CD4-positive, alpha-beta T cell (primary cell): ENCODE measurements at regions not wholly inside any gene's neighbourhood (a gene's known extent, or its start where the extent isn't known, plus 50 kb on each side); places are given as distances from the start of the nearest gene placed in this dataset.

Experiments
- ATAC-seq: fragments of 200-7000 bp; cut with Tn5 transposase; one replicate; pipeline ENCODE4 v1.10.0; 2022; ENCODE audit warnings: mild to moderate bottlenecking; ENCODE audit not compliant: poor library complexity
- CTCF ChIA-PET: fragments of 350-600 bp; sonication (Branson Sonifier 250); formaldehyde crosslinking; loops from one replicate; lab custom pipeline; 2021; ENCODE audit warnings: antibody characterized with exemption, inconsistent platforms; lab: Charles Lee
- POLR2A ChIA-PET: fragments of 350-600 bp; sonication (Branson Sonifier 250); formaldehyde crosslinking; loops from one replicate; lab custom pipeline; 2021; ENCODE audit warnings: antibody characterized with exemption, inconsistent platforms; lab: Charles Lee
- DNase-seq, 14 experiments: peaks; one replicate each; pipeline ENCODE4 v3.0.0-alpha.2; 2013 to 2020; ENCODE audit warnings: mixed read lengths in 2 of 14
- H3K27ac ChIP-seq, 2 donors: one replicate each; pipeline versions ENCODE4 v1.5.1 to v1.7.0; 2013; ENCODE audit warnings: low read length in 2 of 2, low read depth in 1 of 2, mild to moderate bottlenecking in 1 of 2
- H3K27me3 ChIP-seq, 2 experiments: 1 replicate in 1 of 2; 2 replicates in 1 of 2; pipeline versions ENCODE4 v1.6.1 to v1.7.0; 2013; ENCODE audit warnings: low read length in 2 of 2, control low read depth in 1 of 2, mild to moderate bottlenecking in 1 of 2, moderate library complexity in 1 of 2; ENCODE audit not compliant: insufficient read depth in 2 of 2, control insufficient read depth in 1 of 2
- H3K36me3 ChIP-seq: one replicate; pipeline ENCODE4 v1.6.1; 2013; ENCODE audit warnings: low read length, control low read depth; ENCODE audit not compliant: insufficient read depth
- H3K4me1 ChIP-seq: one replicate; pipeline ENCODE4 v1.6.1; 2013; ENCODE audit warnings: low read length, control low read depth; ENCODE audit not compliant: insufficient read depth
- H3K4me3 ChIP-seq: one replicate; pipeline ENCODE4 v1.5.1; 2013; ENCODE audit warnings: mild to moderate bottlenecking, low read length, moderate library complexity
- H3K9me3 ChIP-seq, 2 experiments: 1 replicate in 1 of 2; 2 replicates in 1 of 2; pipeline versions ENCODE4 v1.6.1 to v1.7.0; 2013; ENCODE audit warnings: low read length in 2 of 2, mild to moderate bottlenecking in 2 of 2, control low read depth in 1 of 2, moderate library complexity in 1 of 2; ENCODE audit not compliant: control insufficient read depth in 1 of 2, insufficient read depth in 1 of 2
- H3K27ac Mint-ChIP-seq: one replicate; pipeline ENCODE4 v1.8.0; 2020; ENCODE audit warnings: mixed read lengths
- H3K27me3 Mint-ChIP-seq: one replicate; pipeline ENCODE4 v1.8.0; 2021; ENCODE audit warnings: mixed read lengths
- H3K36me3 Mint-ChIP-seq: one replicate; pipeline ENCODE4 v1.8.0; 2021; ENCODE audit warnings: low read depth, mixed read lengths
- H3K4me1 Mint-ChIP-seq: one replicate; pipeline ENCODE4 v1.8.0; 2021; ENCODE audit warnings: low read depth, mixed read lengths
- H3K4me3 Mint-ChIP-seq: one replicate; pipeline ENCODE4 v1.8.0; 2020; ENCODE audit warnings: mild to moderate bottlenecking, mixed read lengths
- H3K9me3 Mint-ChIP-seq: one replicate; pipeline ENCODE4 v1.8.0; 2020; ENCODE audit warnings: mixed read lengths
- CTCF ChIP-seq: fragments of 200-600 bp; IDR thresholded peaks from one replicate; pipeline ENCODE4 v1.8.0; 2022; ENCODE audit warnings: antibody characterized with exemption, mild to moderate bottlenecking
- intact Hi-C, 2 experiments: fragments of 100-400 bp; cut with DNase I in 1 of 2; cut with micrococcal nuclease in 1 of 2; formaldehyde crosslinking; loops; one replicate each; pipeline versions ENCODE4 v1.15.1 to v1.9.0; 2023 to 2025; cut with DNase I, micrococcal nuclease

GRCh38 chr3:147197739-147198138 is 208.6 kb downstream of the ZIC4 start:
- no peak overlapping the region for H3K4me3 ChIP-seq
- no peak overlapping the region for H3K27ac ChIP-seq
- POLR2A ChIA-PET = no interaction called here
- peaks cover 0 to 5% of the 10 kb centered on the region in 2 experiments for H3K9me3 ChIP-seq
- Mint-ChIP-seq H3K27ac (no peak overlapping the region), H3K9me3 (peaks cover 1% of the 10 kb centered on the region), H3K27me3 (no peaks in the 10 kb centered on the region), H3K4me3 (no peak overlapping the region), H3K36me3 (no peaks in the 10 kb centered on the region), H3K4me1 (no peaks in the 10 kb centered on the region)
- no peak for ATAC-seq
- H3K27me3 ChIP-seq = no peaks in the 10 kb centered on the region
- no peak for DNase-seq
- H3K4me1 ChIP-seq = no peaks in the 10 kb centered on the region
- H3K36me3 ChIP-seq = no peaks in the 10 kb centered on the region
- no peak for TF ChIP-seq CTCF
- intact Hi-C loops = no loop called here
- CTCF ChIA-PET = no interaction called here

- ATAC-seq = no peak
- no peaks in the 10 kb centered on the region for H3K27me3 Mint-ChIP-seq
- no peaks in the 10 kb centered on the region for H3K27me3 ChIP-seq
- H3K27ac ChIP-seq = no peak overlapping the region
- ChIA-PET CTCF (no interaction called here), POLR2A (no interaction called here)
- no peak for DNase-seq
- H3K4me1 ChIP-seq = no peaks in the 10 kb centered on the region
- H3K4me3 ChIP-seq = no peak overlapping the region
- no peaks in the 10 kb centered on the region for H3K36me3 Mint-ChIP-seq
- H3K4me3 Mint-ChIP-seq = no peak overlapping the region
- TF ChIP-seq CTCF = no peak
- no peaks in the 10 kb centered on the region for H3K36me3 ChIP-seq
- H3K27ac Mint-ChIP-seq = no peak overlapping the region
- no peaks in the 10 kb centered on the region for H3K4me1 Mint-ChIP-seq
- intact Hi-C loops = no loop called here
- H3K9me3 Mint-ChIP-seq = peaks cover 1% of the 10 kb centered on the region
- peaks cover 0 to 2% of the 10 kb centered on the region in 2 experiments for H3K9me3 ChIP-seq
These were observed 210.5 kb downstream of the ZIC4 start for GRCh38 chr3:147195887-147196286.

- POLR2A ChIA-PET = no interaction called here
- Mint-ChIP-seq H3K27ac (no peak overlapping the region), H3K4me1 (no peaks in the 10 kb centered on the region), H3K9me3 (peaks cover 3% of the 10 kb centered on the region), H3K4me3 (no peak overlapping the region), H3K27me3 (no peaks in the 10 kb centered on the region), H3K36me3 (no peaks in the 10 kb centered on the region)
- Histone ChIP-seq H3K4me1 (no peaks in the 10 kb centered on the region), H3K4me3 (no peak overlapping the region), H3K27me3 (no peaks in the 10 kb centered on the region), H3K36me3 (no peaks in the 10 kb centered on the region), H3K9me3 (no peaks in the 10 kb centered on the region), H3K27ac (no peak overlapping the region)
- TF ChIP-seq CTCF = no peak
- CTCF ChIA-PET = no interaction called here
- intact Hi-C loops = no loop called here
- DNase-seq (no peak), ATAC-seq (no peak)
These were observed 214.5 kb downstream of the ZIC4 start for GRCh38 chr3:147191795-147192385.
